Anterior cingulate cortex (tissue), 58 donors: ENCODE measurements at regions not wholly inside any gene's neighbourhood (a gene's known extent, or its start where the extent isn't known, plus 50 kb on each side); places are given as distances from the start of the nearest gene placed in this dataset.
A peak's percentile ranks its signal among the peaks of the same experiment; 100 is the strongest.

Experiments used
- DNase-seq, 58 donors: peaks; one replicate each; lab custom pipeline; 2025; lab: John Stamatoyannopoulos, UW

DNA sequence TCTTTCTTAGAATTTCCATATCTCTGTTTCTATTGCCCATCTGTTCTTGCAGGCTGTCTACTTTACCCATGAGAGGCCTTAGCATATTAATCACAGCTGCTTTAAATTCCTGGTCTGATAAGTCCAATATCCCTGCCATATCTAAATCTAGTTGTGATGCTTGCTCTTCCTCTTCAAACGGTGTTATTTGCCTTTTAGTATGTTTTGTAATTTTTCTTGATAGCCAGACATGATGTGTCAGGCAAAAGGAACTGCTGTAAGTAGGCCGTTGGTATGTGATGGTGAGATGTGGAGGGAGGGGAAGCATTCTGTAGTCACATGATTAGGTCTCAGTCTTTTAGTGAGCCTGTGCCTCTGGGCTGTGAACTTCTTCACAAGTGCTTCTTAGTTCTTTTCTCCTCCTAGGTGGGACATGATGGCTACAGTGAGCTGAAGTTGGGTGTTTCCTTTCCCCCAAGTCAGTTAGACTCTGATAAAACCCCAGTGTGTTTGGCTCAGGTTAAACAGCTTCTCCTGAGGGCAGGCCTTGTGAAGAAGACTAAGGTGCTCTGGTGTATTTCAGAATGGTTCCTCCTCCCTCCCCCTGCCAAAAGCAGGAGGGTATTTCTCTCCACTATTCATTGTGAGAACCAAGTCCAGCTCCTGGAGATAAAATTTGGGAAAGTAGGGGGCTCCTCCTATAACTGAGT lies 195.9 kb upstream of the PARP11 start:
- DNase-seq, result no peak

DNA sequence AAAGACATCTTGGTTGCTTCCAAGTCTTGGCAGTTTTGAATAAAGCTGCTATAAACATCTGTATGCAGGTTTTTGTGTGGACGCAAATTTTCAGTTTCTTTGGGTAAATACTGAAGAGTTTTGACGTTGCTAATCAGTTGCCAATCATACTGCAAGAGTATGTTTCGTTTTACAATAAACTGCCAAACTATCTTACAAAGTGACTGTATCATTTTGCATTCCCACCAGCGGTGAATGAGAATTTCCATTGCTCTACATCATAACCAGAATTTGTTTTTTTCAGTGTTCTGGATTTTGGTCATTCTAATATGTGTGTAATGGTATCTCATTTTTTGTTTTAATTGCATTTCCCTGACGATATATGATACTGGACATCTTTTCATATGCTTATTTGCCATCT lies 190.8 kb upstream of the PARP11 start:
- DNase-seq, result no peak

DNA sequence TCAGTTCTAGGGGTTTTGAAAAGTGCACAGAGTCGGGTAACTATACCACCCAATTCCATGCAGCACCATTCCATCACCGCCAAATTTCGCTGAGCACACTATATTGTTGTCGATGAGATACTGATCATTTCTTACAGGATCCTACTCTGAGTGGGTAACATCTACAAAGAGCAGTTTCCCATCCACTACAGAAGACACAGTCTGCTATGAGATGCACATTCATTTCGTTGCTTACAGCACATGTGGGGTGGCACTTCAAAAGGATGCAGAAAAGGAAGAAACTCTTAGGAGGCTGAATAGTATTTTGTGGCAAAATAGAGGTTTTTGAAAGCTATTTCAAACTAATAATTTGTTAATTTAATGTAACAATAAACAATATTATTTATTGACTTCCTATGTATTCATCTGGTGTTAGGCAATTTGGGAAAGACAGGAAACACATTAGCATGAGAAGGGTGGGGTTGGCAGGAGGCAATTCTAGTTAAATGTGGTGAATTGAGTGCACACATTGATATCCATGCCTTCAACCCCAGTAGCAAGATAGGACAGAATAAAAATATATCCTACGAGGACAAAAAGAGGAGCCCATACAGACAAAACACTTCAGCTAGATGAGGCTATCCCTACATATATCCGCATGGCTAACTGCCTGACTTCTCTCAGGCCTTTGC lies 186.8 kb upstream of the PARP11 start:
- no peak for DNase-seq

DNA sequence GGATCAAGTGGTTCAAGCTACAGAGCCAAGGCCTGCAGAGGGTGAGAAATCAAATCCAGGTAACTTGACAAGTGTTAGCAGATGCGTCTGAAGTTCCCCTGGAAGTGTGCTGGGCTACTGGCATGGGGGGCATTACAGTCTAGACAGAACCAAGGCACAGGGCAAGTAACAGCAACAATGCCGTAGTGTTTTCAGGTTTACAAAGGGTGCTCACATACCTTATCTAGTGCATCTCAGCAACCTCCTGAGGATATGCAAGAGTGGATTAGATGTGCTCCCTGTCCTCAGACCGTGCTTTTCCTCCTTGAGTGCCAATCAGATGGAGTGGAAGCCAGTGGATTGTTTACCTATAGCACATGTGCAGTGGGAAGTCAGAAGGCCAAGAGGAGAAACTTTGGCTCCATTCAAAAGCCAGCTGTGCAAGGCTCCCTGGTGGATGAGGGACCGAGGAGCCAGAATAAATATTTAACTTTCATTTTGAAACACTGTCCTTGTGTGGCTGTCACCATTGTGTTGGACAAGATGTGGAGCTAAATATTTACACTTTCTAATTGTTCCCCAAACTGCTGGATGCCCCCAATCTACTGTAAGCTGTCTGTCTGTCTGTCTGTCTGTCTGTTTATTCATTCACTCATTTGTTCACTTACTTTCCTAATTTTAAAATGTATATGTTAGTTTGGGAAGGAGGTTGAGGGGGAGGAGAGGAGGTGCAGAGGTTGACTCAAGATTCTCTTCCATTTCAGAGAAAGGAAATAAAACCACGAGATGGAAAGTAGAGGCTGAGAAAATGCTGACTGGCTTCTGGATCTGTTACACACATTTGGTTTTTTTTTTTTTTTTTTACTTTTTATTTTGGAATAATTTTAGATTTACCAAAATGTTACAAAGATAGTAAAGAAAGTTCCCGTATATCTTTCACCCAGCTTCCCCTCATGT lies 184.0 kb upstream of the PARP11 start:
- DNase-seq, result no peak

DNA sequence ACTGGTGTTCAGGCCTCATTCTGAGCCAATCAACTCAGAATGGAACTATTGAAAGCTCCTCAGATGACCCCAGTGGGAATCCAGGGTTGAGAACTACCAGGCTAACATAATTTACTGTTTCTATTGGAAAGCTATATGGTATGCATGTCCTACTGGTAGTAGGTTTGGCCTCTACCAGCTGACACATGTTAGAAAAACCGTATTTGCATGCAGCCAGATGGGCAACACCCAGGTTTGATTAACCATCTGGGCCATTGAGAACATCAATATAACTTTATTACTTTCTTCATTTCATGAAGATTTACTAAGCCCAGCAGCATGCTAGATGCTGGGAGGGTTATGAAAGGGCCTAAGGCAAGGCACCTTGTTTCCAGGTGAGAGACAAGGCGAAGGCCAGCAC lies 181.4 kb upstream of the PARP11 start:
- DNase-seq, result no peak

DNA sequence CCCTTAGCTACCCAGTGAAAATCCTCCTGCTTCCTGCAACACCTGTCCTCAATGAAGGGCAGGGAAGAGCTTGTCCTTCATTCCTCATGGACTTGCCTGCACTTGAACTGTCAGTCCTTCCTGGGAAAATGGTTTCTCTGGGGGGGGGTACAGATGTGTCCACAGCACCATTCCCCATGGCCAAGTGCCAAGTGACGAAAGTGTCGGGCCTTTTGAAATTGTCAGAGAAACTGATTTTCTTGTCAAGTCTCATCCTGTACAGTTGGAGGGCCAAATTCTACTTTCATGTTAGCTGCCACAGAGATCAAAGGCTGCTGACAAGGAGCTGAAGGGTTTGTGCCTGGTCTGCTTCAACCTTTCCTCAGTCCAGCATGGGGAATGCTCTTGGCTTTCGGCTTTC lies 179.5 kb upstream of the PARP11 start:
- no peak for DNase-seq

DNA sequence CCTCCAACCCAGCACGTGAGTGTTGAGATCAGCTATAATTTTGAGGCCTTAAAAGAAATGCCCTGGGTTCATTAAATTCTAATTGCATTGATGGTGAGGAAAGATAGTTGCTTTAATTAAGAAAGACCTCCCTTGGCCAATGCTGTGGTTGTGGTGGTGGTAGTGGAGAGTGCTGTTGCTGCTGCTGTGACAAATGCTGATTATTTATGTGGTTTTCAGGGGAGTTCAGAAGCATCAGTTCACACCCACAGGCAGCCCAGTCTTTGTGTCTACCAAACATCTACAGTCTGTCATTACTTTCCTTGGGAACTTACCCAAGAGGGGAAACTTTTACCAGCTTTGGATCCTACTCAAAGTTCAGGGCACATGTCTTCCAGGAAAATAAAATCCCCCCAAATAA lies 178.4 kb upstream of the PARP11 start:
- no peak for DNase-seq

DNA sequence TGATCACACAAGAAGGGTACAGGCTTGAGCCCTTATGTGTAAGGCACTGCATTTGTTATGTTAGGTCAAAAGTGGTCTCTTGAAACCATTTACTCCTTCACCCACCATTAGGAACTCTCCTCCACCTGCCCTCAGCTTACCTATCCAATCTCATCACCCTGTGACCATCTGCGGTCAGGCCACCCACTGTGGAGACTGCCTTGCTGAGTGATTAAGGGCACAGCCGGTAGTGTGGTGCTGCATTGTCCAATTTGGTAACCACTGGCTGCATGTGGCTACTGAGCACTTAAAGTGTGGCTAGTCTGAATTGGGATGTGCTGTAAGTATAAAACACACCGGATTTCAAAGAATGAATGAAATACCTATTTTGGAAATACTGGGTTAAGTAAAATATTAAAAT lies 177.1 kb upstream of the PARP11 start:
- no peak for DNase-seq

DNA sequence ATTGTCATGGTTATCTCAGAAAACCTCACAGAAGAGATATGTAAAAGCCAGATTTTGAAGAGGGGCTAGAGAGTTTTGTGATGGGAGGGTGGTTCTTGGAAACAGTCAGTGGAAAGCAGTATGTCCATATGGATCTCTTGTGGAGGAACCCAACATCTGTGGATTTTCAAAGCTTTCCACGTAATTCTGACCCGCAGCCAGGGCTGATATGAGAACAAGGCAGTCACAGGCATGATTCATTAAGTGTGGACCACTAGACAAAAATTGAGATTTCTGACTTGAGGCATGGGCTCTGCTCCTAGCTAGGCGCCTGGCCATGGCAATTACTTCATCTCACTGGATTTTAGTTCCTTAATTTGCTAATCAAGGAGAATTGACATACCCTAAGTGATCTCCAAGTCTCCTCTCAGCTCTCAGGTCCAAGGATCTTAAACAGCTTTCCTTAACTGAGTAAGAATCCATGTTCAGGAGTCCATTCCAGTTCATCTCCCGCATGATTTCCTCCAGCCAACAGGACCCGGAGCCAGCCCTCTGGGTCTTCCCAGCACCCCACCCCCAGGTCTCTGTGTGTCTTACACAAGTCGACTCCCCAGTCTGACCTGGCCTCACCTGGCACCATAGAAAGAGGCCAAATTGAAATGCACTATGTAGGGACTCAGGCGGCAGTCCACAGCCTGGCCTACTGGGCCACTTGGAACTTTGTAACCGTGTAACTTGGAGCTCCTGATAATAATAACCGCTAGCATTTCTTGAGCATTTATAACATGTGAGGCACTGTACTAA lies 176.3 kb upstream of the PARP11 start:
- DNase-seq, result no peak

DNA sequence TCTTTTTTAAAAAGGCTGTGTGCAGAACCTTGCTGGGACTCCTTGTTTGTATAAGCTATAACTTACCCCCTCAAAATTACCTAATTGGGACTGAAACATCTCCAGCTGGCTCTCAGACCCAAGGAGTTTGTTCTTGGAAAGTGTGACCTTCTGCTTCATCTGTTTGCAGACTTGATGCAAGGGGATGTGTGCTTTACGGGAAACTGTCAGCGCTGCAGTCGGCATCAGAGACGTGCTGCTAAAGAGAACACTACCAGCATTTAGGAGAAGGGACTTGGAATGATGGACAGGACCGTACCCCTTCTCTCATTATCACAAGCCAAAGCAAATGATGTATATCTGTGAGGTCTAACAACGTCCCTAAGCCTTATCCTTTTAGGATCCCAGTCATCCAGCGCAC lies 174.2 kb upstream of the PARP11 start:
- no peak for DNase-seq

DNA sequence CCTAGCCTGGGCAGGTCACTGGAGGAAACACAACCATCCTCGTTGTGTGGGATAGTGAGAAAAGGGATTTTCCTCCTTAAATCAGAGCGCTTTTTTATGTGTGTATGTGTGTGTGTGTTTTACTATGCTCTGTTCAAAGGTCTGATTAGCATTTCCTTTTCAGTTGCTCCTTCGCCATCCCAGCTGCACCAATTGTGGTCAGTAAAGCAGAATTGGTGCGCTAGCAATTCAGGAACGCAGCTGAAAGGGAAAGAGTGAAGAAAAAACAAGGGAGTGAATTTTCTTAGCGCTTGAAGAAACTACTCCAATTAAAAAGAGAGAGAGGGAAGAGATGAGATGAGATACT lies 173.3 kb upstream of the PARP11 start:
- no peak for DNase-seq

DNA sequence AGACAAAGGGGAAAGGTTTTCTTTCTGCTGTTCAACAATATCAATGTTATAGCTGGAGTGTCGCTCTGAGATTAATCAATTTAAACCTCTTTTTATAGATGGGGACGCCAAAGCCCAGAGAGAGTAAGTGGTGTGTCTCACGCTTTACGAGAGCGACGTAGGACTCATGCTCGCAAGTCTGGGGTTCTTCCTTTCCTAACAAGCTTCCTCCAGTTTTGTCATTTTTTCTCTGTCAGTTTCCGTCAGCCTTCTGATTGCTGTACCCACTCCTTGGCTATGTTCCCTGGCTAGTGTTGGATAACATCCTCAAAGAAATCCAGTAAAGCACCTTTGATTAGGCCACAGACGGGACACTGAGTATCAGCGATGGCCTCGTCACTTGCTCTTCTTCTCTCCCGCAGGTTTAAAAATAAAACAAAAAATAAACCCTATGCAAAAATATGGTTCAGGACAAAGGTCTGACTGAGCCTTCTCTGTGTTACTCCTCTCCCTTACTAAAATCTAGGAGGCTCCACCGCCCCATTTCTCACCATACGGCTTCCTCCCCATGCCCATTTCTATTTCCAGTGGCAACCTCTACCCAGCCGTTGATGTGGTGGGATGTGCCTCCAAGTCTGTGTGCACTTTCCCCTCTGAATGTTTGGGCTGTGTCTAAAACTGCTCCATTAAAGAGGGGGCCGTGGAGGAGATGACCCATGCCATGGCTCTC lies 172.7 kb upstream of the PARP11 start:
- no peak for DNase-seq

DNA sequence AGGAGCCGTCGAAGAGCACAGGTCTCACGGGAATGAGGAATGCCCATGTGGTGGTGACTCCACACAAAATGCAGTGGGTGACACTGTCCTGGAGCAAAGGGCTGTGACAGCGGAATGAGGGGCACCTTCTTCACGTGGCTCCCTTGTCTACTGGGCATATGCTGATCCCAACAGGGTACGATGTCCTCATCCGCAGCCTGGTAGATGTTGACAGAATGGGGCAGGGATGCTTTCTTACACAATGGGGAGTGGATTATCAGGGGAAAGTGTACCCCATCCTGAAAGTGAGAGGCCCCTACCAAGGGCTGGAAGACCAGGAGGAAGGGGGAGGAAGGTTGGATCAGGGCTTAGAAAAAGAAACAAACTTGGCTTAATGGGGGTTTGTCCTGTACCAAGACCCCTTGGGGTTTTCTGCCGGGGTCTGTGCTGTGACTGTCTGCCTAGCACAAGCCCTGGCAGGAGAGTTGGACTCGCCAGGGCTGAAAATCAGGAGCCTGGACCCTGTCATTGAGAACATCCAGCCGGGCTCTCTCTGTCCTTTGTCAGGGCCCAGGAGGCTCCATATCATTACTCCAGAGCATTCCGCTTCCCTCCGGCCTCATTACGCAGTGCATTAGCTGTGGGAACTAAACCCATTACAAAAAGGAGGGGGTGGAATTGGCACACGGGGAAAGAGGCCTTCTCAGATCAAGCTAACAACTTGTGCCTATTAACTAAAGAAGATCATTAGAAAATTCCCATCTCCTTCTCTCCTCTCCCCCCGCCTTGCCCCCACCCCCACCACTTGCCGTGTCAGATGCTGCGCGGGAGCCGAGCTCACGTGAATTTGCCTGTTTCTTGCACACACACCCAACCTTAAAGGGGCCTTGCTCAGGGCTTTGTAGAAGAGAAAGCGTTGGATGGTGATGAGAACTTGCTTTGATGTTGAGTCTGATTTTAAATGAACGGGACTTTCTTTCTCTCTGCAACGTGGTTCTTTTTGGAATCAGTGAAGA lies 171.8 kb upstream of the PARP11 start:
- DNase-seq, result no peak

DNA sequence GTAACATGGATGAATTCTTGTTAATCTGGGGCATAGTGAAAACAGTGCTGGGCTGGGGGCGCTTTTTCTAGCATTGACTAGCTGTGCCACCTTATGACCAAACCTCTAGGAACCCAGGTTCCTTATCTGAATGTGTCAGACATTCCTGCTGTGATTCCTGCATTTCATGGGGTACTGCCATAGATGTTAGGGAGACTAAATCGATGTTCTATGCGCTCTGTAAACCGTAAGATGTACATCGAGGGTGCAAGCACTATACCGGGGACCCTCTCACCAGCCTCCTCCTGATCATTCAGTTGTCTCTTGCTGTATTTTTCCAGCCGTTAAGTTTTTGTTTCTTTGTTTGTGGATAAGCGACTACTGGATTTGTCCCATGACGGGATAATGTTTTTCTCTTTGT lies 170.9 kb upstream of the PARP11 start:
- no peak for DNase-seq

DNA sequence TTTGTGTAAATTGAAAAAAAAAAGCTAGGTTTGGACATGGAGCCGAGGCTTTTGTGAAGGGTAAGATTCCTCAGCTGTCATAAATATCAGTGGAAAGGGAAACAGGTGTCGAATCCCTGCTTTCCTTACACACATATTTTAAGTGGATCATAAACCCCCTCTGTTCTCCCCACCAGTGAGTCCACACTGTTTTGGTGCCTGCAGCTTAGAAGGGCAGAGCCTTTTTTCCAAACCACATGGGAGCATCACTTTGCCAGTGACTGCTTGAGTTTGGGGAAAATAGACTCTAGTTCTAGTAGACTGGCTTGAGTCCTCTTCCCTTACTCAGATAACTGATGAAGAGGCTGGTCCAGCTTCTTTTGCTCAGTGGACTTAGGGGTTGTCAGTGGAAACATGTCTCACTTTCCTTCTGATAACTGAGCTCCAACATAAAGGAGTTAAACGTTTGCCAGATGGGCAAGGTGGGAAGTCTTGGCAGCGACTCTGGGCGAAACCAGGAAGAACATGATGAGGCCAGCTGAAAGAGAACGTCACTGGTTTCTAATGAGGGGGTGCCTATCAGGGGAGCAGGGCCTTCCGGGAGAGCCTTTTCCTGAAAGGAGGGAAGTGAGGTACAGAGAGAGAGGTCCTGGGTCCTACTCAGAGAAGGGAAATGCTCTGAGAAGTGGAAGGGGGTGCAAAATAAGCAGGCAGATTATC lies 168.1 kb upstream of the PARP11 start:
- DNase-seq, result no peak

DNA sequence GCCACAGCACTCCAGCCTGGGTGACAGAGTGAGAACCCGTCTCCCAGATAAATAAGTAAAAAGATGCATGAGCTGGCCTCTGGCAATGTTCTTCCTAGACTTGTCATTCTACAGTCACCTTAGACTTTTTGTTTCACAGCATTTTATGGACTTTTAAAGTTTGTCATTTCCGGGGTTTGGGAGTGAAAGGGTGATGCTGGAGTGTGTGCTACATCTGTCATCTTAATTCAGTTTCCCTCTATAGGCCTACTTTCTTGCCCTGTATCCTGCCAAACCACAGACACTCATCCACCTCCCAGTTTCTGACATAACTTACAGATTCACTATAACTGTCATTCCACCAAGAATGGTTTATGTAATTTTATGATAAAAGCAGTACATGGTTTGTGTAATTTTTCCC lies 166.7 kb upstream of the PARP11 start:
- DNase-seq, result no peak

DNA sequence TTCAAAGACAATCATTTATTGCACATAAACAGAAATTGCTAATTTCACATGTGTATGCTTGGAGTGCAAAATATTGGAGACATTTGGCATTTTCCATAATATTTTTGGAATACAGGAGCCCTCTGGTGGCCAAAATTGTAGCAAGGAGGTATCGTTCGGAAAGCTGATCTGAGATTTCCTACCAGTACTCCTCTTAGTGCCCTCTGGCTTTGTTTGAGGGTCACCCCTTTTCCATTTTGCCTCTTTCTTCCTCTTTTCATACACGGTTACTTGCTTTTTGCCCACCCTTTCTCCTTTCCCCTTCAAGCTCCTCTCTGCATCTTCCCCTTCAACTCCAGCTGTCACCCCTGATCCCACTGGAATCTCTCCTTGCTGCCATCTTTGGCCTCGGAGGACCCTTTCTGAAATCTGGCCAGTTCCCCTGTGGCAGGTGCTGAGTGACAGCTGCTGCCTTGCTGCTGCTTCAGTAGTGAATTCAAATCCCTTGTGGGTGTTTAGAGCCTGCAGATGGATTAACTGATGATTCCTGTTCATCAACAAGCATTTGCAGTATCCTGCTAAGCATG lies 164.6 kb upstream of the PARP11 start:
- DNase-seq, result peak in 16 of 58 donors; percentile 3 to 50 (median 12)
